ENCODE measurements at regions not wholly inside any gene's neighbourhood (a gene's known extent, or its start where the extent isn't known, plus 50 kb on each side); places are given as distances from the start of the nearest gene placed in this dataset.
"Not testable (repeated sequence)": the region's sequence is repeated elsewhere in the genome, so short reads cannot be mapped to it uniquely, and the experiment has no call there.

- DNase-seq (ENCODE audit: low read depth in 3 of 3), result no peak
Observed at GRCh38 chr5:135179308-135179980, 145.4 kb upstream of the PITX1 start.

GRCh38 chr5:135178476-135179155, 144.6 kb upstream of the PITX1 start:
- no peak for DNase-seq (ENCODE audit: low read depth in 3 of 3)

- DNase-seq (ENCODE audit: low read depth in 3 of 3), result no peak
Observed at GRCh38 chr5:135177591-135177990, 143.6 kb upstream of the PITX1 start.

DNA sequence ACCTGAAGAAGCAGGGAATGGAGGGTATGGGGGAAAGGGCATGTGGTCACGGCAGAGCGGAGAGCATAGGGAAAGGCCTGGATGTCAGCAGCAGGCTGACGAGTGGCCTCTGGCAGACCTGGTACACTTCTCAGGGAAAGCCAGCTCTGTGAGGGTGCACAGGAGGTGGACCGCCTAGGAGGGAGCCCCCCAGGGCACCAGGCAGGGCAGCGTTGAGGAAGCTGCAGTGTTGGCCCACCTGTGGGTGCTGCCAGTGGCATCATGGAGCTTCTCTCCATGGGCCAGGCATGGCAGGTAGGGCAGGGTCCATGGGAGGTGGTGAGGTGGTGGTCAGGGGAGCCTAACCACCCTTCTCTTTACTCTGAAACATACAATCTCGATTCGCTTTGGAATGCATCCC, 143.0 kb upstream of the PITX1 start:
- DNase-seq (ENCODE audit: low read depth in 3 of 3), result no peak

DNA sequence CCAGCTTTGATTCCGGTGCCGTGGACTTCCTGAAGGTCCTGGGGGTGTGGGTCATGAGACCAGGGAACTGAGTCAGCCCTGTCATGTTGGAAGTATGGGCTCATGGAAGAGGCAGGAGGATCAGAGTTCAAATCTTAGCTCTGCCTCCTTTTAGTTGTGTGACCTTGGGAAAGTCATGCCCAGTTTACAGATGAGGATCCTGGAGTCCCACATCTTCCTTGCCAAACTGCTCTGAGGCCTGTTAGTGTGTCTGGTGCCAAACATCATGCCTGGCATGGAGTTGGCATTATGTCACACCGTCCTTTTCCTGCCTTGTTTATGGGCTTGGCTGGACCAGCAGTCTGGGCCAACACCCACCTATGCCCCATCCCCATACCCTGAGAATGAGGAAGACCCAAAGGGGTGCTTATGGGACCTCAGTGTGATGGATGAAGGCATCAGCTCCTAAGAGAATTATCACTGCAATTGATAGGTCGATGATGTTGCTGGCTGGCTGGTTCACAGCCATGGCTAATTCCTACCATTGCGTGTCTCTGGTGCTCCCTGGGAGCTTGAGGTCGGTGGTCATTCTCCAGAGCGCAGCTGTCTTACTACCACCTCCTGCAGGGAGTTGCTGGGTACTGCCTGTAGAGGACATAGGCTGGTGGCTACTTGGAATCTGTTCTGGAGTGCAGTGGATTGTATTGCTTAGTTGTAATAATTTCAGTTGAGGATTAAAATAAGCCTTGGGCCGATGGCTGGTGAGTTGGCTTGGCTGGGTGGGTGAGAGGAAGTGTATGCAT, 140.5 kb upstream of the PITX1 start:
- DNase-seq (ENCODE audit: low read depth in 3 of 3), result no peak

DNA sequence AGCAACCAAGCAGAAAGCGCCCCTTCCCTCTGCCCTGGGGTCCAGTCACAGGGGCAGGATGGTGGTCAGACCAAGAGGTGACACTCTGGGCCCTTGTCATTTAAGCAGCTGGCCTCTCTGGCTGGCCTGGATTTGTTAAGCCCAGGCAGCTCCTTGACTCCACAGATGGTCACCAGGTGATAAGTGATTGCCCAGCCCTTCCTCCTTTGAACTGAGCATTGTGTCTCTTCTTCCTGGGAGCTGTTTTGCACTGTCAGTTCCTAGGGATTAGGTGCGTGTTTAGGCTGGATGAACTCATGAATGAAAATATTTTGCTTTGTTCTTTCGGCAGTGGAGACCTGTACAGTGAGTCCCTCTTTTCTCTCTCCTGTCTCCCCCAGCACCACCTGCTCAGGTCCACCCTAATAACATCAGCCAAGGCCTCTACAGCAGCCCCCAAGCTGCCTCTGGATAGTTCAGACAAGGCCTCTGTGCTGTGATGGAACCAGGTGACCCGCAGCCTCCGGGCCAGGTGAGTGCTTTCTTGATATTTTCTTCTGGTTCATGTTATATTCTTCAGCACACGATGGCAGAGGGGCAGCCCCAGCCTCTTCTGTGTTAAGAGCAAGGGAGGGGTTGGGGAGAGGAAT, 139.7 kb upstream of the PITX1 start:
- DNase-seq (ENCODE audit: low read depth in 3 of 3), result no peak

DNA sequence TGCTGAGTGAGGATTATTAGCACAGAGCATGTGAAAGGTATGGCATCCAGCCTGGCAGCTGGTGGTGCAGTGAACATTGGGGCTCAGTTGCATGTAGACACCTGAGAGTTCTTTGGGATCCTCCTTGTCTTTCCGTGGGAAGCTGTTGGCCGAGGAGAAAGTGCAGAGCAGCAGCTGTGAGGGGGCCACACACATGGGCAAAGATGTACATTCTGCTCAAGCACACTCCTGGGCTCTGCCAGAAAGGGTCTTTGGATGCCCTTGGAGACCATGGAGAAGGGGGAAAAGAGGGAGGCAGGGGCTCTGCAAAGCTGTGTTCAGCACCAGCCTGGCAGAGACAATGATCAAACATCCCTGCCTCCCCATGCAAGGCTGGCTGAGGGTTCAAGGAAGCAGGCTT, 138.7 kb upstream of the PITX1 start:
- no peak for DNase-seq (ENCODE audit: low read depth in 3 of 3)

DNA sequence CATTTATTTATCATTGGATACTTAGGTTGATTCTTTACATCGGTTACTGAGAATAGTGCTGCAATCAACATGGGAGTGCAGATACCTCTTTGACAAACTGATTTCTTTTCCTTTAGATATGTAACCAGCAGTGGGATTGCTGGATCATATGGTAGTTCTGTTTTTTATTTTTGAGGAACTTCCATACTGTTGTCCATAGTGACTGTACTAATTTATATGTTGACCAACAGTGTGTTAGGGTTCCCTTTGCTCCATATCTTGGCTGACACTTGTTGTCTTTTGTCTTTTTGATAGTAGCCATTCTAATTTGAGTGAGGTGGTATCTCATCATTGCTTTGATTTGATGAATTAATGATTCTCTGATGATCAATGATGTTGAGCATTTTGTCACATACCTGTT, 137.3 kb upstream of the PITX1 start:
- DNase-seq (ENCODE audit: low read depth in 3 of 3), result no peak

- no peak for DNase-seq (ENCODE audit: low read depth in 3 of 3)
Observed at GRCh38 chr5:135170500-135170899, 136.5 kb upstream of the PITX1 start.

DNA sequence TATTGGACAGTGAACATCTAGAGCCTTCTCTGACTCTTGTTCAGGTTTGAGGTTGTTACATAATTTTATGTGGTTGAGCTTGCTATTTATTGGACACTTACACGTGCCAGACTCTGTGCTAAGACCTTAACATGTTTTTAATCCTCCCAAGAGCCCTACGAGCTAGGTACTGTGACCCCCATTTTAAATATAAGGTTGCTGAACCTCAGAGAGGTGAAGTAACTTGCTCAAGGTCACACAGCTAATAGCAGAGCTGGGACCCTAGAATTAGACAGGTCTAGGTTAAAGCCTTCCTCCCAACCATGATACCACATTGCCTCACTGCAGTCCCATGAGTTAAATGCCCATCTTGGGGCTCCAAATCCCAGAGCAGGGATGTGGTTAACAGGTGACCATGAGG, 135.7 kb upstream of the PITX1 start:
- DNase-seq (ENCODE audit: low read depth in 3 of 3), result no peak

DNA sequence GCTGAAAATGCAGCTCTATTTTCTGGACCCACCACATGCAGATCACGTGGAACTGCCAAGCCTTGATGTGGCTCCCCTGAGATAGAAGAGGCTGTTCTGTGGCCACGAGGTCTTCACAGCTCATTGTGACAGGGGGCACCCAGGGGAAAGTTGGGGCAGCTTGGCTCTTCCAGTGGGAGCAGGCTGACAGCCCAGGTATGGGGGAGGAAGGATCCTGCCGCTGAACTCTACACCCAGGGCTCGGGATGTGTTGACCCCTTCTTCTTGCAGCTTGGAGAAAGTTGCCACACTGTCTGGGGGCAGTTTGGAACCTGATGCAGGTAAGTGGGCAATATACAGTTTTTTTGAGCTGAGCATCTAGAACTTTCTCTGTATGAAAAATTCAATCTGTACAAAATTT, 133.6 kb upstream of the PITX1 start:
- no peak for DNase-seq (ENCODE audit: low read depth in 3 of 3)

GRCh38 chr5:135164873-135165614, 131.0 kb upstream of the PITX1 start:
- DNase-seq (ENCODE audit: low read depth in 3 of 3), result not testable (repeated sequence)

DNA sequence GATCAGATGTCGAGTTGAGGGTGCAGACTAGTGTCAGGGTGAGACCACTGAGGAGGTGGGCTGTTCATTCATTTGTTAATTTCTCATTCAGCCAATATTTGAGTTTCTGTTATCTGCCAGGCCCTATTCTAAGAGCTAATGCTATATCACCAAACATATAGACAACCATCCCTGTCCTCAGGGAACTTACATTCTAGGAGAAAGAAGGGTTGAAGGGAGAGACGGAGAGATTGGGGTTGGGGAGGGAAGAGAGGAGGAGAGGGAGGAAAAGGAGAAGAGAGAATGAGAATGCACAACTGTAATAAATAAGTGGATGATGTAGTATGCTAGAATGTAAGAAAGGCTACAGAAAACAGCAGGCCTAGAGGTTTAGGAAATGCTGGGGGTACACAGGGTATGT, 129.9 kb upstream of the PITX1 start:
- DNase-seq (ENCODE audit: low read depth in 3 of 3), result no peak

DNA sequence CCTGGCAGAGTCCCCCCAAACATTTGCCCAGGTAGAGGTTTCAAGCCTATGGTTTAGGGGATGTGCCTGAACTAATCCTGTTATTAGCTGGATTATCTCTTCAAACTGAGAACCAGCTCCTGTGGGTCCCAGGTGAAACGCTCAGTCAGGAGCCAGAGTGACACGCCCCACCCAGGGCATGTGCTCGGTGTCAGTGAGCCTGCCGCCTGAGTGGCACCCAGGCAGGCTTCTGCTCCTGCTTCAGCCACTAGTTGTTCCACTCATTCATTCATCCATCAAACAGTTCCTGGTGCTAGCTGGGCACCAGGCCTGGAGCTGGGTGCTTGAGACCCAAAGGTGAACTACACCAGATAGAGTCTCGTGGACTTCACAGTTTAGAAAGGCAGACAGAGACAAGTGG, 129.4 kb upstream of the PITX1 start:
- no peak for DNase-seq (ENCODE audit: low read depth in 3 of 3)

GRCh38 chr5:135162661-135163265, 128.7 kb upstream of the PITX1 start:
- no peak for DNase-seq (ENCODE audit: low read depth in 3 of 3)

DNA sequence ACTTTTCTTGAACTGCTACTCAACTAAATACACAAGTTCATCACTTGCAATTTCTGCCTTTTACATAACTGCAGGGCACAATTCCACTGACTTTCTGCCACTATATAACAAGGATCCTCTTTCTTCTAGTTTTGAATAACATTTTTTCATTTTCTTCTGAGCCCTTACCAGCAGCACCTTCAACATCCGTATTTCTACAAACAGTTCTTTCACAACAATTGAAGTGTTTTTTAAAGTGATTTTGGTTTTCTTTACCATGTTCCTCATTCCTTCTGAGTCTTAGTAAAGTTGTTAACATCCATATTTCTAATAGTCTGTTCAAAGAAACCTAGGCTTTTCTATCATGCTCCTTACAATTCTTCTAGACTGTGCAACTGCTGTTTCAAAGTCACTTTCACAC, 127.2 kb upstream of the PITX1 start:
- DNase-seq (ENCODE audit: low read depth in 3 of 3), result no peak

DNA sequence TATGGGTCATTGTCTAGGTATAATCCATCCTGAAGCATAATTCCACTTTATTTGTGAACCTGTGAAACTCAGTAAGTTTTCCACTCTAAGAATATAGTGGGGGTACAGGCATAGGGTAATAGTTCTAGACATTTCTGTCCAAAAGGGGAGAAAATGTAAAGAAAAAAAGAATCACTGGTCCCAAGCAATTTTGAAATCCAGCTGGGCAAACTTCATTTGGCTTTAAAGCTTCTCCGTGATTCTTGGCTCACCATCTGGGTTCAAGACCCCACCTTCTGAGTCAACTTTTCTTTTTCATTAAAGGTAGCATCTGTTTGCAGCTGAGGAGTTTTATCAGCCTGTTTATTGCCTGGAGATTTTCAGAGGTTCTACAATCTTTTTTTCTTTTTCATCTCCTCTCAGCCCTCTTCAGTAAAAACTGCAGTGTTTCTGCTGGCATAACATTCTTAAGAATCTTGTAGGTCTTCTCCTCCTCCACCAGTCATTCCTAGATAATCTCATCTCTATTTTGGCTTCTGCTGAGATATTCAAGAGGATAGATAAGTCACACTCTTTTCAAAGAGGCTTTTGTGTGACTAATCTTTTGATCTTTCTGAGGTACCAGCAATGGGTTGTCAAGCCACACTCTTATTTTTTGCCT, 126.1 kb upstream of the PITX1 start:
- DNase-seq (ENCODE audit: low read depth in 3 of 3), result no peak

DNA sequence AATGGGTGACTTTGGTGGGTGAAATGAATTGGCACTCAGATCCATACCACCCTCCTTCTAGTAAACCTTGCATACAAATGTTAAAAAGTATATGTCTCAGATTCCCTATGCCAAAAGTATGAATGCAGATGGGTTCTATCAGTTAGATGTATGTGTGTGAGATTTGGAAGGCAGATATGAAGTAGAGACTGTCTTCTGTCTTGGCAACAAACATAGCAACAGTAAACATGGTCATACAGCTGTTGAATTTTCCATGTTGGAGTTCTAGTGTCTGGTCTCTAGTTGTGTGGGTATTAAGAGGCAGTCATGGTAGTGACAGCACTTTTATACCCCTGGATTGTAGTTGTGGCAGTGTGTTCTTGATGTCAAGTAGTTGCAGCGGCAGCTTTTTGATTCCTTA, 125.6 kb upstream of the PITX1 start:
- DNase-seq (ENCODE audit: low read depth in 3 of 3), result no peak

GRCh38 chr5:135158982-135159381, 125.0 kb upstream of the PITX1 start:
- no peak for DNase-seq (ENCODE audit: low read depth in 3 of 3)

- DNase-seq (ENCODE audit: low read depth in 3 of 3), result no peak
Observed at GRCh38 chr5:135158314-135158697, 124.3 kb upstream of the PITX1 start.

All from stimulated activated CD4-positive, alpha-beta T cell treated with anti-CD3 and anti-CD28 coated beads, TNF-alpha, amount 100 ng/mL, for 48 hours (primary cell).